ENCODE measurements at regions not wholly inside any gene's neighbourhood (a gene's known extent, or its start where the extent isn't known, plus 50 kb on each side); places are given as distances from the start of the nearest gene placed in this dataset.

GRCh38 chr12:58082996-58083395 is 141.6 kb downstream of the ATP23 start:
- Histone ChIP-seq H3K27me3 (no peaks in the 10 kb centered on the region), H3K4me3 (no peak overlapping the region), H3K27ac (no peak overlapping the region), H3K4me1 (ENCODE audit: low read depth) (no peaks in the 10 kb centered on the region), H3K36me3 (no peaks in the 10 kb centered on the region), H3K9me3 (ENCODE audit: low read depth) (no peaks in the 10 kb centered on the region)
- TF ChIP-seq, protein P1, sequence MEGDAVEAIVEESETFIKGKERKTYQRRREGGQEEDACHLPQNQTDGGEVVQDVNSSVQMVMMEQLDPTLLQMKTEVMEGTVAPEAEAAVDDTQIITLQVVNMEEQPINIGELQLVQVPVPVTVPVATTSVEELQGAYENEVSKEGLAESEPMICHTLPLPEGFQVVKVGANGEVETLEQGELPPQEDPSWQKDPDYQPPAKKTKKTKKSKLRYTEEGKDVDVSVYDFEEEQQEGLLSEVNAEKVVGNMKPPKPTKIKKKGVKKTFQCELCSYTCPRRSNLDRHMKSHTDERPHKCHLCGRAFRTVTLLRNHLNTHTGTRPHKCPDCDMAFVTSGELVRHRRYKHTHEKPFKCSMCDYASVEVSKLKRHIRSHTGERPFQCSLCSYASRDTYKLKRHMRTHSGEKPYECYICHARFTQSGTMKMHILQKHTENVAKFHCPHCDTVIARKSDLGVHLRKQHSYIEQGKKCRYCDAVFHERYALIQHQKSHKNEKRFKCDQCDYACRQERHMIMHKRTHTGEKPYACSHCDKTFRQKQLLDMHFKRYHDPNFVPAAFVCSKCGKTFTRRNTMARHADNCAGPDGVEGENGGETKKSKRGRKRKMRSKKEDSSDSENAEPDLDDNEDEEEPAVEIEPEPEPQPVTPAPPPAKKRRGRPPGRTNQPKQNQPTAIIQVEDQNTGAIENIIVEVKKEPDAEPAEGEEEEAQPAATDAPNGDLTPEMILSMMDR (IDR thresholded peaks at IDR 0.05; ENCODE audit: low read depth, low read length) = no peak
- DNase-seq (ENCODE audit: low read depth in 1 of 2, low spot score in 1 of 2) = no peak

GRCh38 chr12:58086006-58086405 is 144.6 kb downstream of the ATP23 start:
- TF ChIP-seq, protein P1 (IDR thresholded peaks at IDR 0.05; ENCODE audit: low read depth, low read length) = no peak
- Histone ChIP-seq H3K4me1 (ENCODE audit: low read depth) (no peaks in the 10 kb centered on the region), H3K27ac (no peak overlapping the region), H3K36me3 (no peaks in the 10 kb centered on the region), H3K27me3 (no peaks in the 10 kb centered on the region), H3K4me3 (no peak overlapping the region), H3K9me3 (ENCODE audit: low read depth) (no peaks in the 10 kb centered on the region)
- no peak for DNase-seq (ENCODE audit: low read depth in 1 of 2, low spot score in 1 of 2)

DNA sequence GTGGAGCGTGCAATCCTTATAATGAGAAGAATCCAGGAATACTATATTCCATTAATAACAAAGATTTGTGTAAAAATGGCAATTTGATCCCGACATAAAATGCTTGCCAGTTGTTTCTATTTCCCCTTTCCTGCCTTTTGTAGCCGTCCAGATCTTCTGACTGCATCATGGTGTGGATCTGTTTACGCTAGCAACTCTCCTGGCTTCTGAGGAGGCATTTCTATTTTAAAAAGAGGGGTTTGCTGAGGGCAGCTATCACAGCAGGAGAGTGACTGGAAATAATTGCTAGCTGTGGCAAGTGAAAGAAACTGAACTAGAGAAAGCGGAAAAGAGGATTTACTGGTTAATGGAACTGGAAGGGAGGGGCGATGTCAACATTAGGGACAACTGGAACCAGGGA is 145.6 kb downstream of the ATP23 start:
- no peaks in the 10 kb centered on the region for H3K4me1 ChIP-seq (ENCODE audit: low read depth)
- no peaks in the 10 kb centered on the region for H3K36me3 ChIP-seq
- H3K4me3 ChIP-seq = no peak overlapping the region
- no peaks in the 10 kb centered on the region for H3K27me3 ChIP-seq
- TF ChIP-seq, protein P1 (IDR thresholded peaks at IDR 0.05; ENCODE audit: low read depth, low read length) = no peak
- H3K9me3 ChIP-seq (ENCODE audit: low read depth) = no peaks in the 10 kb centered on the region
- no peak for DNase-seq (ENCODE audit: low read depth in 1 of 2, low spot score in 1 of 2)
- H3K27ac ChIP-seq = no peak overlapping the region

DNA sequence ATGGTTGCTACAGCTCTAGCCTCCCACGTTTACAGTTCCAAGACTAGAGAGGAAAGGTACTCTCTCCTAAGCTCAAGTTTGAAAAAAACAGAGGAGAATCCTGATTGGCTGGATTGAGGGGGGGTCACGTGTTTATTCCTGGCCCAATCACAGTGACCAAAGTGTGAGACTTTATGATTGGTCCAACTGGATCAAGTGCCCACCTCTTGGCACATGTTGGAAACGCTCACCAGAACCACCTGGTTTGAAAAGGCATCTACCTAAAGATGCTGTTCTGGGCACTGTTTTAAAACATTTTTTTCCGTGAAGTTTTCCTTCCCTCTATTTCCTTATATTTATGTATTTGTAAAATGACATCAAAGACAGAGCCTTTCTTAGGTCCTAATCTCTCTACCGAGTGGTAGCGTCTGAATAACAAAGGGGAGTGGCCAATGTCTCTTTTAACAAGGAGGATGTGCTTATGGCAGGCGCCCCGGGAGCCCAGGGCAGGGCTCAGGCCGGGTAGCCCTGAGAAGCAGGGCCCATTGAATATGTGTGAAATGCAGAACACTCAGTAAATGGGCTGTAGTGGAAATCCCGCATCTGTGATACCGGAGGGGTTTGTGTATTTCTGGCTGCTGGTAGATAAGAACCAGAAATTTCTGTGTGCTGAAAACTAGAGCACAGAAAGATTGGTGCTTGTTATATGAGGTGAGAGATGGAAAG is 146.2 kb downstream of the ATP23 start:
- H3K4me1 ChIP-seq (ENCODE audit: low read depth) = no peaks in the 10 kb centered on the region
- H3K4me3 ChIP-seq = no peak overlapping the region
- no peaks in the 10 kb centered on the region for H3K27me3 ChIP-seq
- no peaks in the 10 kb centered on the region for H3K36me3 ChIP-seq
- DNase-seq (ENCODE audit: low read depth in 1 of 2, low spot score in 1 of 2) = no peak
- no peak overlapping the region for H3K27ac ChIP-seq
- TF ChIP-seq, protein P1 (IDR thresholded peaks at IDR 0.05; ENCODE audit: low read depth, low read length) = no peak
- H3K9me3 ChIP-seq (ENCODE audit: low read depth) = no peaks in the 10 kb centered on the region

DNA sequence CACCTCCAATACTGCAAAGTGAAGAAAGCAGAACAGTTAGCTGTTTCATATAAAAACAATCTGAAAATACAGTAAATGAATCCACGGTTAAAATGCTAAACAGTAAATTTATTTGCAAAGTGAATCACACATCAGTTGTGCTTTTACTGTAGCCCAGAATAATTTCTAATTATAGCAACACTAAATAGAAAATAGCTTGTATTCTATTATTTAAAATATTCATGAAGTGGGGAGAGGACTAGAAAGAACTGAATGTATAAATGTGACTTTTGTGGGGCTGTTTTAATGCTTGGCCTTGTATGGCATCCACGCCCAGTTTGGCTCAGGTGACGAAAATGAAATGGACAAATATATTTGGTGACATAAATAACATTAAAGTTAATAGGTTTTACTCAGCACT is 148.2 kb downstream of the ATP23 start:
- DNase-seq (ENCODE audit: low read depth in 1 of 2, low spot score in 1 of 2) = no peak
- Histone ChIP-seq H3K4me1 (ENCODE audit: low read depth) (no peaks in the 10 kb centered on the region), H3K27me3 (no peaks in the 10 kb centered on the region), H3K9me3 (ENCODE audit: low read depth) (no peaks in the 10 kb centered on the region), H3K27ac (no peak overlapping the region), H3K4me3 (no peak overlapping the region), H3K36me3 (no peaks in the 10 kb centered on the region)
- TF ChIP-seq, protein P1 (IDR thresholded peaks at IDR 0.05; ENCODE audit: low read depth, low read length) = no peak

Data from cardiac muscle cell (in vitro differentiated cells and primary cell).